ENCODE measurements at regions not wholly inside any gene's neighbourhood (a gene's known extent, or its start where the extent isn't known, plus 50 kb on each side); places are given as distances from the start of the nearest gene placed in this dataset.

GRCh38 chr4:165711436-165711835 lies 161.6 kb upstream of the TLL1 start:
- Mint-ChIP-seq H3K36me3 (no peaks in the 10 kb centered on the region), H3K4me1 (peaks cover 19% of the 10 kb centered on the region), H3K27ac (no peak overlapping the region), H3K9me3 (peaks cover 9% of the 10 kb centered on the region), H3K27me3 (ENCODE audit: low read depth) (no peaks in the 10 kb centered on the region), H3K4me3 (no peak overlapping the region)
- DNase-seq (ENCODE audit: low spot score) (no peak), ATAC-seq (no peak)
- ChIA-PET POLR2A (no interaction called here), CTCF (no interaction called here)
- TF ChIP-seq TCF7 (CRISPR knock-in tag; IDR thresholded peaks at IDR 0.05; ENCODE audit: low read depth) (no peak), FOXP4 (CRISPR knock-in tag; IDR thresholded peaks at IDR 0.05) (no peak), ZNF281 (CRISPR knock-in tag; IDR thresholded peaks at IDR 0.05) (no peak), CBFB (CRISPR knock-in tag; IDR thresholded peaks at IDR 0.05; ENCODE audit: low read depth) (no peak), USF2 (CRISPR knock-in tag; IDR thresholded peaks at IDR 0.05) (no peak), ZNF416 (CRISPR knock-in tag; IDR thresholded peaks at IDR 0.05) (no peak), EMX1 (CRISPR knock-in tag; IDR thresholded peaks at IDR 0.05) (no peak), NR2C2 (CRISPR knock-in tag; IDR thresholded peaks at IDR 0.05) (no peak), CREM (CRISPR knock-in tag; IDR thresholded peaks at IDR 0.05) (no peak), FOXK1 (CRISPR knock-in tag; IDR thresholded peaks at IDR 0.05) (no peak), OVOL2 (CRISPR knock-in tag; IDR thresholded peaks at IDR 0.05; ENCODE audit: borderline replicate concordance) (no peak), MXD4 (CRISPR knock-in tag; IDR thresholded peaks at IDR 0.05; ENCODE audit: borderline replicate concordance) (no peak), E2F5 (CRISPR knock-in tag; IDR thresholded peaks at IDR 0.05) (no peak), ZNF121 (CRISPR knock-in tag; IDR thresholded peaks at IDR 0.05) (no peak), SMAD3 (CRISPR knock-in tag; IDR thresholded peaks at IDR 0.05; ENCODE audit: borderline replicate concordance) (no peak), ZBTB43 (CRISPR knock-in tag; IDR thresholded peaks at IDR 0.05) (no peak), HMGXB4 (CRISPR knock-in tag; IDR thresholded peaks at IDR 0.05) (no peak)

GRCh38 chr4:165711912-165712311 lies 161.1 kb upstream of the TLL1 start:
- Mint-ChIP-seq H3K36me3 (no peaks in the 10 kb centered on the region), H3K4me1 (peaks cover 19% of the 10 kb centered on the region), H3K27me3 (ENCODE audit: low read depth) (no peaks in the 10 kb centered on the region), H3K27ac (no peak overlapping the region), H3K9me3 (peaks cover 9% of the 10 kb centered on the region), H3K4me3 (no peak overlapping the region)
- TF ChIP-seq NFYB (CRISPR knock-in tag; conservative IDR thresholded peaks at IDR 0.05; ENCODE audit: low read depth), result no peak
- no peak for TF ChIP-seq EMX1 (CRISPR knock-in tag; IDR thresholded peaks at IDR 0.05)
- no peak for TF ChIP-seq ETV6 (CRISPR knock-in tag; IDR thresholded peaks at IDR 0.05)
- TF ChIP-seq NR3C1 (CRISPR knock-in tag; conservative IDR thresholded peaks at IDR 0.05; ENCODE audit: low read depth), result no peak
- no peak for TF ChIP-seq TP53 (CRISPR knock-in tag; IDR thresholded peaks at IDR 0.05)
- no peak for TF ChIP-seq CTCF (IDR thresholded peaks at IDR 0.05)
- ChIA-PET POLR2A (no interaction called here), CTCF (no interaction called here)
- ATAC-seq (no peak), DNase-seq (ENCODE audit: low spot score) (no peak)

Measured in WTC11 (cell line).